Esophagus squamous epithelium (tissue), 4 donors: ENCODE measurements at regions not wholly inside any gene's neighbourhood (a gene's known extent, or its start where the extent isn't known, plus 50 kb on each side); places are given as distances from the start of the nearest gene placed in this dataset.

ENCODE experiments used
- POLR2A ChIP-seq, 4 donors: fragments of 450-650 bp; IDR thresholded peaks; one replicate each; pipeline ENCODE4 v1.6.1; 2017; ENCODE audit warnings: antibody characterized with exemption in 4 of 4, mild to moderate bottlenecking in 4 of 4, moderate library complexity in 3 of 4
- TF ChIP-seq, protein P1 (sequence below), 6 experiments: fragments of 450-650 bp in 4 of 6; fragments of 200-600 bp in 2 of 6; sonication (generic) in 2 of 6; IDR thresholded peaks; one replicate each; pipeline ENCODE4 v1.5.1; 2016 to 2019; ENCODE audit warnings: antibody characterized with exemption in 6 of 6, mild to moderate bottlenecking in 4 of 6, moderate library complexity in 4 of 6

DNA sequence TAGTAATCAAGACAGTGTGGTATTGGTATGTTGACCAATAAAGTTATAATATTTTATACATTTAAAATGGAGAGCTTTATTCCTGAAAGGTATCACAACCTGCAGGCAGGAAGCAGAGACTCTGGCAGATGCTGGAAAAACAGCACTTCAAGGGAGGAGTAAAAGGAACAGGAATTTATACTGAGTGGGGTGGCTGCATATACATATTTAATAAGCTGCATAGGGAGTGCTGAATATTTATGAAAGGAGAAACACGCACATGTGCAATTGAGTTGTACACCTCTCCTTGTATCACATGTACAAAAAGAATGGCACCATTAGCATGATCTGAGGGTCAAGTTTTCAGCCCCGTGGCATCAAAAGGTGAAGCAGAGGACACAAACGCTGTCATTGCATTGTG lies 104.9 kb upstream of the PAXBP1 start:
- TF ChIP-seq, protein P1, sequence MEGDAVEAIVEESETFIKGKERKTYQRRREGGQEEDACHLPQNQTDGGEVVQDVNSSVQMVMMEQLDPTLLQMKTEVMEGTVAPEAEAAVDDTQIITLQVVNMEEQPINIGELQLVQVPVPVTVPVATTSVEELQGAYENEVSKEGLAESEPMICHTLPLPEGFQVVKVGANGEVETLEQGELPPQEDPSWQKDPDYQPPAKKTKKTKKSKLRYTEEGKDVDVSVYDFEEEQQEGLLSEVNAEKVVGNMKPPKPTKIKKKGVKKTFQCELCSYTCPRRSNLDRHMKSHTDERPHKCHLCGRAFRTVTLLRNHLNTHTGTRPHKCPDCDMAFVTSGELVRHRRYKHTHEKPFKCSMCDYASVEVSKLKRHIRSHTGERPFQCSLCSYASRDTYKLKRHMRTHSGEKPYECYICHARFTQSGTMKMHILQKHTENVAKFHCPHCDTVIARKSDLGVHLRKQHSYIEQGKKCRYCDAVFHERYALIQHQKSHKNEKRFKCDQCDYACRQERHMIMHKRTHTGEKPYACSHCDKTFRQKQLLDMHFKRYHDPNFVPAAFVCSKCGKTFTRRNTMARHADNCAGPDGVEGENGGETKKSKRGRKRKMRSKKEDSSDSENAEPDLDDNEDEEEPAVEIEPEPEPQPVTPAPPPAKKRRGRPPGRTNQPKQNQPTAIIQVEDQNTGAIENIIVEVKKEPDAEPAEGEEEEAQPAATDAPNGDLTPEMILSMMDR (IDR thresholded peaks at IDR 0.05): no peak
- no peak for TF ChIP-seq POLR2A (IDR thresholded peaks at IDR 0.05)
